ENCODE measurements at regions not wholly inside any gene's neighbourhood (a gene's known extent, or its start where the extent isn't known, plus 50 kb on each side); places are given as distances from the start of the nearest gene placed in this dataset.

DNA sequence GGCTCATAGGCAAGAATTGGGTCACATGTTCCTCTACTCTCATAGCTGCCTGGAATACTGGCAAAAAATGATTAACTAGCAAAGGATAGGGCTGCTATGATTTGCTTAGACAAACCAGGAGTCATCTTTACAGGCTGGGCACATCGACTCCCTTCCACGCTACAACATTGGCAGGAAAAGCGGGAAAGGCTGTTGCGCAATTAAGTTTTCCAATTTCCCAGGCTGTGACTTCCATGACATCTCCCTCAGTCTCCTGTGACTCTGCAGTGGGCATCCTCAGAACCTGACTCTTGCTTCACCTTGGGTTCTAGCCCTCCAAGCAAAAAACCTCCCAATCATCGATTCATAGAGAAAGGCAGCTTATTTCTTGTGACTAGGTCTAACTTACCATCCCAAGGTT lies 184.5 kb upstream of the E2F7 start:
- ATAC-seq (ENCODE audit: insufficient read depth, low FRiP score), result no peak
- Histone ChIP-seq H3K4me1 (ENCODE audit: control insufficient read depth in 5 of 5, insufficient read depth in 5 of 5, low read length in 5 of 5) (no peaks in the 10 kb centered on the region), H3K27ac (ENCODE audit: low read depth in 1 of 2, low read length in 1 of 2) (no peak overlapping the region), H3K27me3 (ENCODE audit: control insufficient read depth in 3 of 3, insufficient read depth in 3 of 3, low read length in 2 of 3) (no peaks in the 10 kb centered on the region), H3K36me3 (ENCODE audit: control insufficient read depth in 4 of 4, insufficient read depth in 4 of 4, low read length in 4 of 4) (no peaks in the 10 kb centered on the region), H3K4me3 (no peak overlapping the region), H3K9me3 (ENCODE audit: control insufficient read depth in 4 of 4, insufficient read depth in 3 of 4, low read length in 3 of 4) (peaks cover 0 to 2% (median 0%) of the 10 kb centered on the region in 4 donors), H3K9ac (ENCODE audit: insufficient read depth in 1 of 2, low read length in 2 of 2) (no peak overlapping the region)
- WGBS, 2 donors, result 94 to 100% methylated on average over 5 of the region's 5 CpGs
- TF ChIP-seq, protein P1, sequence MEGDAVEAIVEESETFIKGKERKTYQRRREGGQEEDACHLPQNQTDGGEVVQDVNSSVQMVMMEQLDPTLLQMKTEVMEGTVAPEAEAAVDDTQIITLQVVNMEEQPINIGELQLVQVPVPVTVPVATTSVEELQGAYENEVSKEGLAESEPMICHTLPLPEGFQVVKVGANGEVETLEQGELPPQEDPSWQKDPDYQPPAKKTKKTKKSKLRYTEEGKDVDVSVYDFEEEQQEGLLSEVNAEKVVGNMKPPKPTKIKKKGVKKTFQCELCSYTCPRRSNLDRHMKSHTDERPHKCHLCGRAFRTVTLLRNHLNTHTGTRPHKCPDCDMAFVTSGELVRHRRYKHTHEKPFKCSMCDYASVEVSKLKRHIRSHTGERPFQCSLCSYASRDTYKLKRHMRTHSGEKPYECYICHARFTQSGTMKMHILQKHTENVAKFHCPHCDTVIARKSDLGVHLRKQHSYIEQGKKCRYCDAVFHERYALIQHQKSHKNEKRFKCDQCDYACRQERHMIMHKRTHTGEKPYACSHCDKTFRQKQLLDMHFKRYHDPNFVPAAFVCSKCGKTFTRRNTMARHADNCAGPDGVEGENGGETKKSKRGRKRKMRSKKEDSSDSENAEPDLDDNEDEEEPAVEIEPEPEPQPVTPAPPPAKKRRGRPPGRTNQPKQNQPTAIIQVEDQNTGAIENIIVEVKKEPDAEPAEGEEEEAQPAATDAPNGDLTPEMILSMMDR (IDR thresholded peaks at IDR 0.05; ENCODE audit: control extremely low read depth, extremely low read depth), result no peak
- DNase-seq, result no peak

GRCh38 chr12:77248036-77248435 lies 182.7 kb upstream of the E2F7 start:
- DNase-seq (no peak), ATAC-seq (ENCODE audit: insufficient read depth, low FRiP score) (no peak)
- H3K27ac ChIP-seq (ENCODE audit: low read depth in 1 of 2, low read length in 1 of 2), result no peak overlapping the region
- no peaks in the 10 kb centered on the region for H3K27me3 ChIP-seq (ENCODE audit: control insufficient read depth in 3 of 3, insufficient read depth in 3 of 3, low read length in 2 of 3)
- no peak overlapping the region for H3K4me3 ChIP-seq
- H3K36me3 ChIP-seq (ENCODE audit: control insufficient read depth in 4 of 4, insufficient read depth in 4 of 4, low read length in 4 of 4), result no peaks in the 10 kb centered on the region
- H3K4me1 ChIP-seq (ENCODE audit: control insufficient read depth in 5 of 5, insufficient read depth in 5 of 5, low read length in 5 of 5), result no peaks in the 10 kb centered on the region
- H3K9me3 ChIP-seq (ENCODE audit: control insufficient read depth in 4 of 4, insufficient read depth in 3 of 4, low read length in 3 of 4), result peaks cover 0 to 2% (median 0%) of the 10 kb centered on the region in 4 donors
- TF ChIP-seq, protein P1 (IDR thresholded peaks at IDR 0.05; ENCODE audit: control extremely low read depth, extremely low read depth), result no peak
- 85 to 97% methylated on average over 2 of the region's 2 CpGs for WGBS, 2 donors
- H3K9ac ChIP-seq (ENCODE audit: insufficient read depth in 1 of 2, low read length in 2 of 2), result no peak overlapping the region

GRCh38 chr12:77247542-77247941 lies 182.2 kb upstream of the E2F7 start:
- H3K27ac ChIP-seq (ENCODE audit: low read depth in 1 of 2, low read length in 1 of 2), result no peak overlapping the region
- H3K4me1 ChIP-seq (ENCODE audit: control insufficient read depth in 5 of 5, insufficient read depth in 5 of 5, low read length in 5 of 5), result peaks cover 0 to 2% (median 0%) of the 10 kb centered on the region in 5 donors
- 74 to 83% methylated on average over 3 of the region's 3 CpGs for WGBS, 2 donors
- H3K27me3 ChIP-seq (ENCODE audit: control insufficient read depth in 3 of 3, insufficient read depth in 3 of 3, low read length in 2 of 3), result no peaks in the 10 kb centered on the region
- TF ChIP-seq, protein P1 (IDR thresholded peaks at IDR 0.05; ENCODE audit: control extremely low read depth, extremely low read depth), result no peak
- no peak overlapping the region for H3K9ac ChIP-seq (ENCODE audit: insufficient read depth in 1 of 2, low read length in 2 of 2)
- DNase-seq (no peak), ATAC-seq (ENCODE audit: insufficient read depth, low FRiP score) (no peak)
- peaks cover 0 to 2% (median 0%) of the 10 kb centered on the region in 4 donors for H3K9me3 ChIP-seq (ENCODE audit: control insufficient read depth in 4 of 4, insufficient read depth in 3 of 4, low read length in 3 of 4)
- no peak overlapping the region for H3K4me3 ChIP-seq
- no peaks in the 10 kb centered on the region for H3K36me3 ChIP-seq (ENCODE audit: control insufficient read depth in 4 of 4, insufficient read depth in 4 of 4, low read length in 4 of 4)

GRCh38 chr12:77243345-77243744 lies 178.0 kb upstream of the E2F7 start:
- H3K4me3 ChIP-seq, result no peak overlapping the region
- peaks cover 0 to 2% (median 0%) of the 10 kb centered on the region in 4 donors for H3K9me3 ChIP-seq (ENCODE audit: control insufficient read depth in 4 of 4, insufficient read depth in 3 of 4, low read length in 3 of 4)
- H3K4me1 ChIP-seq (ENCODE audit: control insufficient read depth in 5 of 5, insufficient read depth in 5 of 5, low read length in 5 of 5), result peaks cover 0 to 2% (median 0%) of the 10 kb centered on the region in 5 donors
- no peak overlapping the region for H3K9ac ChIP-seq (ENCODE audit: insufficient read depth in 1 of 2, low read length in 2 of 2)
- WGBS, 2 donors, result 68 to 70% methylated on average over 4 of the region's 4 CpGs
- no peak overlapping the region for H3K27ac ChIP-seq (ENCODE audit: low read depth in 1 of 2, low read length in 1 of 2)
- TF ChIP-seq, protein P1 (IDR thresholded peaks at IDR 0.05; ENCODE audit: control extremely low read depth, extremely low read depth), result no peak
- DNase-seq (no peak), ATAC-seq (ENCODE audit: insufficient read depth, low FRiP score) (no peak)
- no peaks in the 10 kb centered on the region for H3K36me3 ChIP-seq (ENCODE audit: control insufficient read depth in 4 of 4, insufficient read depth in 4 of 4, low read length in 4 of 4)
- H3K27me3 ChIP-seq (ENCODE audit: control insufficient read depth in 3 of 3, insufficient read depth in 3 of 3, low read length in 2 of 3), result peaks cover 0 to 3% (median 0%) of the 10 kb centered on the region in 3 donors

All from lung (tissue), 11 donors.